Activated T-cell treated with anti-CD3 and anti-CD28 coated beads for 1 hour (primary cell): ENCODE measurements at regions not wholly inside any gene's neighbourhood (a gene's known extent, or its start where the extent isn't known, plus 50 kb on each side); places are given as distances from the start of the nearest gene placed in this dataset.

Source experiments
- DNase-seq: peaks from one replicate; pipeline ENCODE4 v3.0.0-alpha.2; 2020; ENCODE audit warnings: low read depth

DNA sequence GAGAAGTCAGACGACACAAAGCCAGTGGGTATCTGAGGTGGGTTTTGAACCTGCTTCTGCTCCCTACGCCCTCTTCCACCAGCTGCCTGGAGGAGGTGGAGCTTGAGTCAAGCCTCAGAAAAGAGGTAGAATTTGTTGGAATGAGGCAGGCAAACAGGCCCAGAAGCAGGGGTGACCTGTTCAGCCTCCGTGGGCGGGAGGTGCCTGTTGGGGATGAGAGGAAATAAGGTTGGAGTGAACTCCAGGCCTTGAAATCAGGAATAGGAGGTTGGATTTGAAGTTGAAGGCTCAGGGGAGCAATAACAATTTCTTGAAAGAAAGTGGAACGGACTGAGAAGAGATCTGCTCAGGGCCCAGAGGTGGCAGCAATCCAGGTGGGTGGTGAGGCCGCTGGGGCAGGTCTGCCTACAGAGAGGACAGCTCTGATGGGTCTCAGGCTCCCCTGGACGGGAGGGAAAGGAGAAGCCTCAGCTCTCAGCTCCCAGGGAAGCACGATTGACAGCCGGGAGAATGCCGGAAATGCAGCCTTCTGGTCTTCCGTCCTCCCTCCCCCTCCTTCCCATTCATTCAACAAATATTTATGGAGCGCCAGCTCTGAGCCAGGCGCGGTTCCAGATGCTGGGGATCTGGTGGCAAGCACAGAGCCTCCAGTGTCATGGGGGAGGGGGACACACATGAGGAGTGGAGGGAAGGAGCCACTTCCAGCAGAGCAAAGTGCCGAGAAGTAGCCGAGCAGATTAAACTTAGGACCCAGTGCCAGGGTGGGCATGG lies 61.9 kb upstream of the CIBAR2 start:
- no peak for DNase-seq

DNA sequence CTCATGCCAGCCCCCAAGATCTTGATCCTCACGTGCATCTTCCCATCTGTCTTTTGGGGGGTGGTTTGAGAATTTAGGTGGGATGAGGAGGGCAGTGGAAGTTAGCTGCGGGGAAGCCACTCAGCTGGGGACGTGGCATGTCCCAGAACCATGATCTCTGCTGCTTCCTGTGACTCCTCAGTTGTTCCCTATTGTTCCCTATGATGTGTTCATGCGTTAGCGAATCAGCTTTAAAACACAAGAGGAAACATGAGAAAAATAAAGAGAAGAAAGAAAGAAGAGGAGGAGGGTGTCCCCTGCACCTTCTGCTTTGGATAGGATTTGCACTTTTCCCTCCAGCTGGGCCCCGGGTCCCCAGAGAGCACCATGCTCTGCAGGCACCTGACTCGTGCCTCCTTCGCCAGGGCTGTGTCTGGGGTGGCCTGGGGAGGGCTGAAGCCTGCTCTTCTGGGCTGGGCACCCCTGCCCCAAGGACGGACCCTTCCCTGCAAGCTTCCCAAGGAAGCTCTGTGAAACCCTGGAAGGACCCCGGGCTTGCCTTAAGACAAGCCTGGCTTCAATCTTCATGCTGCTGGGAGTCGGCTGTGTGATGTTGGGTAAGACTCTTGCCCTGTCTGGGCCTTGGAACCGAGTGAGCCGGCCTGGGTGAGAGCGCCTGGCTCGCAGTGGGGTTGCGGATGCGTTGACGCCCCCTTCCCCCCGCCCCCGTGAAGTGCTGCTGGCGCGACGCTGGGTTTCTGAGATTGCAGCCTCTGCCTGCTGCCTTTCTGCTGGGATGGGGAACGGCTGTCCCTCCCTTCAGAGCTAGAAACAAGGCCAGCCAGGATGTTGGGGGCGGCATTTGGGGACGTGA lies 62.8 kb upstream of the CIBAR2 start:
- DNase-seq, result no peak

DNA sequence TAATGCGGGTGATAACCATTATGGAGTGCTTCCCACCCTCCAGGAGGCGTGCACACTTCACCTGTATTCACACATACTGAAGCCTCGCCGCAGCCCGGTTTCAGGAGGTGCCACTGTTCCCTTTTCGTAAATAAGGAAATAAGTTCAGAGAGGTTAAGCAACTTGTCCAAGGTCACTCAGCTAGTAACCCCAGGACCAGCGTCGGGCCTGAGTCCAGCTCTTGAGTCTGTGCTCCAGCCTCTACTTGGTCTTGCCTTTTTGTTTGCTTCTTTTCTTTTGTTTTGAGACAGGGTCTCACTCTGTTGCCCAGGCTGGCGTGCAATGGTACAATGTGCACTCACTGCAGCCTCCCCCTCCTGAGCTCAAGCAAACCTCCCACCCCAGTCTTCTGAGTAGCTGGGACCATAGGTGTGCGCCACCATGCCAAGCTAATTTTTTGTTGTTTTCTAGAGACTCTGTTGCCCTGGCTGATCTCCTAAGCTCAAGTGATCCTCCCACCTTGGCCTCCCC lies 63.5 kb upstream of the CIBAR2 start:
- no peak for DNase-seq

GRCh38 chr16:85176541-85177447 lies 64.5 kb upstream of the CIBAR2 start:
- DNase-seq, result no peak

GRCh38 chr16:85177448-85177846 lies 65.2 kb upstream of the CIBAR2 start:
- no peak for DNase-seq

DNA sequence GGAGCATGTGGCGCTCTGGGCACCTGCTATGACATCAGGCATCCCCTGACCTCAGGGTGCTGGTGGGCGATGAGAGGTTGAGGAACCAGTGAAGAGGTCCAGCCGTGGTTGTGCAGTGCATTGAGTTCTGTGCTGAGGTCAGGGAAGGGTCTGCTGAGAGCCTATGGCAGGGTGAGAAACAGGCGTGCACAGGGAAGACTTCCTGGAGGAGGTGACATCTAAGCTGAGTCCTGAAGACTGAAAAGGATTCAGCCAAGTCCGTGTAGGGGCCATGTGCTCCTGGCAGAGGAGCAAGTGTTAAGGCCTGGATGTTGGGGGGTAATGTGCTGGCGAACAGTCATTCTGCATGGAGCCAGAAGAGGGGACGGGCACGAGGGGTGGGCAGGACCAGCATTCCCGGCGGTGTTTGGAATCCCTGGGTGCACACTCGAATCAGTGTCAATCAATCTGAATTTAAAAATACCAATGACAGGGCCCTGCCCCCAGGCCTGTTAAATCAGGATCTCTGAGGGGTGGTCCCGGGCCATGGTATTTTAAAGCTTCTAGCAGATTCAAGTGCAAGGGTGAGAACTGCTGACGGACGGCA lies 65.8 kb upstream of the CIBAR2 start:
- no peak for DNase-seq

DNA sequence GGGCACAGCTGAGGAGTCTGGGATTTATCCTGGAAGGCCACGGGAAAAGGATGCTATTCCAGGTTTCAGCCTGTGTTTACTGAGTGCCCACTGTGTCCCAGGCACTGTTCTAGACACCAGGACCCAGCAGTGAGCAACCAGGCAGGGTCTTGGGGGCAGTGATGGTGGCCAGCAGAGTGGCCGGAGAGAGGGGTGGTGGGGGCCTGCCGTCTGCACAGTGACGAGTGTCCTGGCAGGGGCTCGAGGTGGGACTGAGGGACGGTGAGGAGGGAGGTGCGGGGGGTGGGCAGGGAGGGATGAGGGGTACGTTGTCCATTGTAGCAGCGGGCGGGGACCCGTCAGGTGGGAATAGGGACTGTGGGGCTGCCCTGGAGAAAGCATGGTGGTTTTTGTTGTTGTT lies 66.3 kb upstream of the CIBAR2 start:
- no peak for DNase-seq

- no peak for DNase-seq
Observed at GRCh38 chr16:85179344-85180046, 67.2 kb upstream of the CIBAR2 start.

GRCh38 chr16:85180047-85180826 lies 68.0 kb upstream of the CIBAR2 start:
- no peak for DNase-seq

DNA sequence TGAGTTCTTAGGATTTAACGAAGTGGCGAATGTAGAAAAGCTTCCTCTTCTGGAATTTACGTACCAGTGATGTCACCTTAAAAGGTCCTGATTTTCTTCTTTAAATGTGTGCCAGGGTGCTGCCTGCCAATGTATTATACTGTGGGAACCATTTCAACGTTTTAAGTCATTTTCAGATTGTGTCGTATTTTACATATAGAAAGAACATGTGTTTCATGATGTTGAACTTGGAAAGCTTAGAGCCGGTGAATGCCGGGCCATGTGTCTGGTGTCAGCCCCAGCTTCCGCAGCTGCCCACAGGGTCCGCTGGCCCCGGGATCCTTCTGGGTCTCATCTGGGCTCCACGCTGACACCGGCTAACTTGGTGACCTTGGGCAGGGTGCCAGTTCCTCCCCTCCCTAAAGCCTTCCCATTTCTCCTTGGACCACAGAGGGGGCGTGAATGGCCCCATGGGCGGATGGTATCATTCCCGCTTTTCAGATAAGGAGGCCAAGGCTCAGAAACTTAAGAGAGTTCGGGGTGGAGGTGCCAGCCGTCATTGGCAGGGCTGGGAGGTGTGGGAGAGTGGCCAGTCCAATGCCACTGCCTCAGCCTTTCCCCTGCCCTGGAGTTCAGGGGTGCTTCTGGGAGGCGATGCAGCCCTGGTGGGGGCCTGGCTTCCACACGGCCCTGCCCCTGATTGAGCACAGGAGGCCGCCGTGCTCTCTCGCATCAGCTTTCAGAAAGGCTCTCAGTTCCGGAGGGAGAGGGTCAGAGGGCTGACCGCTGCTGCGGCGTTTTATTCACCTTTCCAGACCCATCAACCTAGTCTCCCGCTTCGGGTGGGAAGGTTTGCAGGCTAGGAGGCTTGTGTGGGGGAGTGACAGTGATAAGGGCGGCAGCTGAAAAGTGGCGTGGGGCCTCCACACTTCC lies 68.8 kb upstream of the CIBAR2 start:
- no peak for DNase-seq

DNA sequence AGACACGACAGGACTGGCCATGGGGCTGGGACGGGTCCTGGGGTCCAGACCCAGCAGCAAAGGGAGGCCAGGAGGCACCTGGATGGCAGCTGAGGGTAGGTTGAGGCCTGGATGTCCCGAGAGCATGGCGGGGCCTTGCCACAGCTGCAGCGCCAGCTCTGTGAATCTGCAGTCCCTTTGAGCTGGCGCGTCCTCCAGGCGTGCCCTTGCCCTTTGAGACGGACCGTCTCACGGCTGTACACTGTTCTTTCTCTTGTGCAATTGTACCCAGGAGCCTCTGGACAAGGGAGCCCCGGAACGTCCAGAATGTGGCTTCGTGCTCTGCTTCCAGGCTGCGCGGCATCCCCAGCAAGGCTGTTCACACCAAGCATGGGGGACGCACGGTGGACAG lies 69.5 kb upstream of the CIBAR2 start:
- no peak for DNase-seq

- DNase-seq, result no peak
Observed at GRCh38 chr16:85182286-85182685, 70.0 kb upstream of the CIBAR2 start.

GRCh38 chr16:85182774-85183173 lies 70.5 kb upstream of the CIBAR2 start:
- DNase-seq, result no peak

- DNase-seq, result no peak
Observed at GRCh38 chr16:85183564-85183963, 71.3 kb upstream of the CIBAR2 start.

GRCh38 chr16:85184404-85184803 lies 72.1 kb upstream of the CIBAR2 start:
- no peak for DNase-seq

- DNase-seq, result no peak
Observed at GRCh38 chr16:85185303-85186100, 73.2 kb upstream of the CIBAR2 start.

- DNase-seq, result no peak
Observed at GRCh38 chr16:85187002-85187401, 74.7 kb upstream of the CIBAR2 start.

DNA sequence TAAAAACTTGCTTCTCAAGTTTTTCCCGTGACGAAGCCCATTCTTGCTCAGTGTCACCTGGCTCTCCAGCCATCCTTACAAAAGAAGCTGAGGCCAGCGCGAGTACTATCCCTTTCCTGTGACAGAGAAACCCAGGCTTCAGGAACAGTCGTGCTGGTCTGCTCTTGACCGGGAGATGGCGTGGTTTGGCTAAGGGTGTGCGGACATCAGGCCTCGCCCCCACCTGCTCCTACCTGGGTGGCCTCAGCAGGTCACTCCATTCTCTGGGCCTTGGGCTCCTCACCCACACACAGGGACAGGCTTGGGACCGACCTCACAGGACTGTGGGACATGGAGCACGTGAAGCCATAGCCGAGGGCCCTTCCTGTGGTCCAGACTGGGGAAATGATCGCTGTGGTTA lies 75.2 kb upstream of the CIBAR2 start:
- DNase-seq, result no peak
